Medulla oblongata (tissue), 1 donor: ENCODE measurements at regions not wholly inside any gene's neighbourhood (a gene's known extent, or its start where the extent isn't known, plus 50 kb on each side); places are given as distances from the start of the nearest gene placed in this dataset.

ENCODE experiments used
- DNase-seq: peaks from one replicate; pipeline ENCODE4 v3.0.0-alpha.2; 2015; ENCODE audit errors: extremely low spot score

DNA sequence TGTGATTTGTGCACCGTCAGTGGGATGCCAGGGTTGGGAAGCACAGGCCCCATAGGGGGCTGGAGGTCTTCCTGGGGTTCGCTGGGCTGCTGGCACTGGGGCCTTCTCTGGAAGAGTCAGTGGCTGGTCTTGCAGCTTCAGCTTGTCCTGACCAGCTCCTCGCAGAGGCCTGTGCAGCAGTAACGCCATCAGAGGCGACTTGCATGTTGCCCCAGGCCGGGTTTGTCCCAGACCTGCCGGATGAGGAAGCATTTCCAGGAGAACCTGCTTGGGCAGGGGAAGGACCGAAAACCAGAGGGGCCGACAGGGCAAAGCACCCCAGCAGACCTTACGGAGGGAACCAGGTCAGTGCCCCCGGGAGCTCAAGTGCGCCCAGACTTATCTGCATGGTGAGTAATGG, 54.7 kb upstream of the IRX2 start:
- no peak for DNase-seq

- DNase-seq = no peak
Observed at GRCh38 chr5:2805080-2805479, 53.6 kb upstream of the IRX2 start.

DNA sequence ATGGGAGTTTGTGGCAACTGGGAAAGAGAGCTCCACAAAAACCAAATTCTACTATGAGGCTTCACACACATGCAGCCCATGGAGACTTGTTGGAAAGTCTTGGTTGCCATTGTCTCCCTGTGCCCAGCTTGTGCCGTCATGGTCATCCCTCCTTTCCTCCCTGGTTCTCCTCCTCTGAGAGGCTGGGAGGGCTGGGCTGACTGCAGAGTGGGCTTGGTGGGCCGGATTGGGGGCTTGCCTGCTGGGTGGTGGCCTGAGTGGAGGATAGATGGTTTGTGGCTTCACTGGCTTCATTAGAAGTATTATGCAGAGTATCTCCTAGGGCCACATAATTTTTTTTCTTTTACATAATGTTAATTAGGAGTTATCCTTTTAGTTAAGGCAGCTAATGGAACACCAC, 52.3 kb upstream of the IRX2 start:
- no peak for DNase-seq

DNA sequence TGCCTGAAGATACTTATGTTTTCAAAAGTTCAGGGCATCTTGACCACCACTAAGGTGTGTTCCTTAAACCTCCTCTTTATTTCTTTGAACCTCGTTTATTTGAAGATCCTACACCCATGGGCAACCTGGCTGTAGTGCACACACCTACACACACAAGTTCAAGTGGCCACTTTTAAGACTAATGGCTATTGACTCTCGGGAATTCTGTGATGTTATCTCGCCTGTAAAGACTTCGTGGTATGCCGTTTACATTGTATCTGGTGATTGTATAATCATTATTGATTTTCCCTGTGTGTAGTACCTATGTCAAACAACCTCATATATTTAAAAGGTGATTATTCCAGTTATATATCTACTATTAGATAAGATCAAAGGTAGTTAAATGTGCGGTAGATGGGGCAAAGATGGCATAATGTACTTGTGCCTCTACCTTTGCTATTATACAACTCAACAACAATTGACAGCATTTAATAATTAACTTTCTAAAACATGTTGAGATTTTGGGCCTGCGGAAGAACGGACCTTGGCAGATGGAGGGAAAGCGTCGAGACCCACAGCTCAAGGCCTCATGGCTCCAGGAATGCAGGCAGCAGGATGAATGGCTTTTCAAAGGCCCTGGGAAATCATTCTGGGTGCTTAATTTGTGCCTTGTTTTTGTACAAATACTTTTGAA, 51.4 kb upstream of the IRX2 start:
- DNase-seq = no peak

- no peak for DNase-seq
Observed at GRCh38 chr5:2801577-2802525, 50.4 kb upstream of the IRX2 start.
